ENCODE measurements at regions not wholly inside any gene's neighbourhood (a gene's known extent, or its start where the extent isn't known, plus 50 kb on each side); places are given as distances from the start of the nearest gene placed in this dataset.
A peak's percentile ranks its signal among the peaks of the same experiment; 100 is the strongest.

- peak; percentile 43 for DNase-seq (ENCODE audit: low spot score)
- peak; percentile 48 for ATAC-seq
Measured at GRCh38 chr6:106773996-106774629, 144.7 kb downstream of the QRSL1 start.

DNA sequence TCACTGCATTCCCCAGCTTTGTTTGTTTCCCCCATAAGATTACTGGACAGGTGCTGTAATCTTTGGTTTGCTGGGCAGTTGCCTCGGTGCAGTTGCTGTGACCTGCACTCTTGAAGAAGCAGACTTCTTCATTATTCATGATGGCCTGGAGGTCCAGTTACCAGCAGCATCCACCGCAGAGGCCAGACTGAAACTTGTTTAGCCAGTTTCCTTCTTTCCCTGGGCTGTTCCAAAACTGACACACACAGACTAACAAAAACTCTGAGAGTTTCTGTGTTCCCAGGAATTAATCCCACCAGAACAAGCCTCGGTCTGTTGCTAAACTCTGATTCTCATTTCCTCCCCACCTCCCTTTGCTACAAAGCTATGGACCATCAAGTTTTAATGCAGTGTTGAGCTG is 144.1 kb downstream of the QRSL1 start:
- peak; percentile 10 for ATAC-seq
- DNase-seq (ENCODE audit: low spot score): peak; percentile 33

GRCh38 chr6:106772270-106773142 is 143.1 kb downstream of the QRSL1 start:
- peak; percentile 67 for ATAC-seq
- DNase-seq (ENCODE audit: low spot score): peak; percentile 41

DNA sequence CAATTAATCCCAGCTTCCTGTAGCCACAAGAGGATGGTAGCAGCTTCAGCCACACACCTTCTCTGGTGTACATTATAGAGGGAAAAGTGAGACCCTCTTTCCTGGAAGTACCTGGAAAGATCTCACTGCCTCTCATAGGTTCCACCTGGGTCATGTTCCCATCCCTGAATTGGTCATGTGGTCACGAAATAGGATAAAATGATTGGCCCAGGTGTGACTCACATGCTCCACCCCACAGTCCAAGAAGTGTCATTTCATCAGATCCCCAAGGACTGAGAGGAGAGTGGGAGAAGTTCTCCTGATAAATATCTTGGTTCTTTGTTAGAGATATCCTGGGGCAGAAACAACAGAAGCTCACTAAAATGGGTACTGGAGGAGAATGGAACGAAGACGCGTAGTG is 142.4 kb downstream of the QRSL1 start:
- no peak for ATAC-seq
- DNase-seq (ENCODE audit: low spot score): no peak

- DNase-seq (ENCODE audit: low spot score) (no peak), ATAC-seq (no peak)
Measured at GRCh38 chr6:106770663-106771062, 141.3 kb downstream of the QRSL1 start.

GRCh38 chr6:106770081-106770480 is 140.7 kb downstream of the QRSL1 start:
- ATAC-seq (no peak), DNase-seq (ENCODE audit: low spot score) (no peak)

DNA sequence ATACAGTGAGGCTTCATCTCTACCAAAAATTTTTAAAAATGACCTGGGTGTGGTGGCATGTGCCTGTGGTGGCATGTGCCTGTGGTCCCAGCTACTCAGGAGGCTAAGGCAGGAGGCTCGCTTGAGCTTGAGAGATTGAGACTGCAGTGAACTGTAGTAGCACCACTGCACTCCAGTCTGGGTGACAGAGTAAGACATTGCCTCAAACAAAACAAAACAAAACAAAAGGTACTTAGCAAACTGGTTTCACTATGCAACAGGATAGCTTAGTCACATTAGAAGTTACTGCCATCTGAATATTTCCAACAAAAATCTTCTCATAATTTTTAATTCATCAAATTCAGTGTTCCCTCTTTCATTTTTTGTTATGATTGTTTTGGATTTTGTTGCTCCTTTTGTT is 137.9 kb downstream of the QRSL1 start:
- no peak for ATAC-seq
- DNase-seq (ENCODE audit: low spot score): no peak

GRCh38 chr6:106766201-106766600 is 136.8 kb downstream of the QRSL1 start:
- no peak for DNase-seq (ENCODE audit: low spot score)
- peak; percentile 19 for ATAC-seq

GRCh38 chr6:106765496-106765895 is 136.1 kb downstream of the QRSL1 start:
- DNase-seq (ENCODE audit: low spot score) (no peak), ATAC-seq (no peak)

DNA sequence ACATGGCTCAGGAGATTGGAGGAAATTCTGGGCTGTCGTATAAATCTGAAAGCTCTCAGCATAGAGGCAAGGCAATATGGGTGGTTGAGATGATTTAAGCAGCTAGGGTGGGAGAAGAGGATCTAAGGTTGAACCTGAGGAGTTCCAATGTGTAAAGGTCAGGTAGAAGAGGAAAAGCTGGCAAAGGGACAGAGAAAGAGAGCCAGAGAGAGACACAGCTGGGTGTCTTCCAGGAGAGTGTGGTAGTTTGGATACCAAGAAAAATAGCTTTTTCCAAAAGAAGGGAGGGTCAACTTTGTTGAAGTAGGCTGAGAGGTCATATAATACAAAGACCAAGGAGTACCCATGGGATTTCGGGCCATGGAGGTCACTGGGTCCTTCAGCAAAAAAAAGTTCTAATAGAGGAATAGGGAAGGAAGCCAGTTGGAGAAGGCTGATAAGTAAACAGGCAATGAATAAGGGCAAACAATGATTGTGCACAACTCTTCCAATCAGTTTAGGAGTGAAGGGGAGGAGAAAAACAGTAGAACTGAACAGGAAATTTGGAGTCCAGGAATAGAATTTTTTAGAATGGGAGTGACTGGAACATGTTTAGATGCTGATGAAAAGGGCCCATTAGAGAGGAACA is 135.1 kb downstream of the QRSL1 start:
- peak; percentile 82 for ATAC-seq

GRCh38 chr6:106763361-106763760 is 134.0 kb downstream of the QRSL1 start:
- no peak for DNase-seq (ENCODE audit: low spot score)
- ATAC-seq: no peak

More for the DNA sequence above, 135.1 kb downstream of the QRSL1 start:
- DNase-seq (ENCODE audit: low spot score): no peak

DNA sequence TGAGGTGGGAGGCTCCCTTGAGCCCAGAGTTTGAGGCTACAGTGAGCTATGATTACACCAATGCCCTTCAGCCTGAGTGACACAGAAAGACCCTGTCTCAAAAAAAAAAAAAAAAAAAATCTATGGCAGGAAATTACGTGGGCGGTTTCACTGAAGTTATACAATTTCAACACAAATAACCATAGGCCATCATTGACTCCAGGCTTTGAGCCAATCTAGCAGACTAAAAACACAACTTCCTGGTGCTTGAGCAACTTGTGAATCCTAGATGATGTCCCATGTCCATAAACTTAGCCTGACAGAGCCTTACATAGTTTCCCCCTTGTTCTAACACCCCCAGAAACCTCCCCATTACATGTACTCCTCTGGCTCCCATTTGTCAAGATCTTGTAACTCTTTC is 131.8 kb downstream of the QRSL1 start:
- DNase-seq (ENCODE audit: low spot score): no peak
- ATAC-seq: peak; percentile 7

DNA sequence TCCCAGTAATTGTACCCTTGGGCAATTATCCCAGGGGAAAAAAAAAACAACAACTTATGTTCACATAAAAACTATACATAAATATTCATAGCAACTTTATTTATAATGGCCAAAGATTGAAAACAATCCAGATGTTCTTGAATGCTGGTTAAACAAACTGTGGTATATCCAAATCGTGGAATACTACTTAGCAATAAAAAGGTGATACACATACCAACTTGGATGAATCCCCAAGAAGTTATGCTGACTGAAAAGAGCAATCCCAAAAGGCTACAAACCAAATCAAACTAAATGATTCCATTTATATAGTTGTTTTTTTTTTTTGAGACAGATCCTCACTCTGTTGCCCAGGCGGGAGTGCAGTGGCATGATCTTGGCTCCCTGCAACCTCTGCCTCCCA is 129.7 kb downstream of the QRSL1 start:
- no peak for DNase-seq (ENCODE audit: low spot score)
- no peak for ATAC-seq

GRCh38 chr6:106757722-106758467 is 128.5 kb downstream of the QRSL1 start:
- DNase-seq (ENCODE audit: low spot score) (no peak), ATAC-seq (peak; percentile 28)

DNA sequence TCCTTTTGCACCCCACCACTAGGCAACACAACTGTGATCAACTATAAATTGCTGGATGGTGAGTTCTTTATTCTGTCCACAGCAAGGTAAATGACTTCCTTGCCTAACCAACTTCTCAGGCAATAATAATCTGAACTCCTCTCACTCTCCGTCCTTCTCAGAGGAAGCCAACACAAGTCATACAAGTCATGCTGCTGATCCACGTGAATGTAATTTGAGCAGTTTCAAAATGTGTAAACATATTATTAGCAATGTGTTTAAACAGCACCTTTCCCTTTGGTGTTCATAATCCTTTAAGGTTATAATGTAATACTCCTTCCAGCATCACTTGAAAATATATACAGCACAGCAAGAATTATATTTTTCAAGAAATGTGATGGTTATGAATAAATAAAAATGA is 127.9 kb downstream of the QRSL1 start:
- ATAC-seq (peak; percentile 59), DNase-seq (ENCODE audit: low spot score) (no peak)

- ATAC-seq: no peak
Measured at GRCh38 chr6:106754215-106754614, 124.8 kb downstream of the QRSL1 start.

DNA sequence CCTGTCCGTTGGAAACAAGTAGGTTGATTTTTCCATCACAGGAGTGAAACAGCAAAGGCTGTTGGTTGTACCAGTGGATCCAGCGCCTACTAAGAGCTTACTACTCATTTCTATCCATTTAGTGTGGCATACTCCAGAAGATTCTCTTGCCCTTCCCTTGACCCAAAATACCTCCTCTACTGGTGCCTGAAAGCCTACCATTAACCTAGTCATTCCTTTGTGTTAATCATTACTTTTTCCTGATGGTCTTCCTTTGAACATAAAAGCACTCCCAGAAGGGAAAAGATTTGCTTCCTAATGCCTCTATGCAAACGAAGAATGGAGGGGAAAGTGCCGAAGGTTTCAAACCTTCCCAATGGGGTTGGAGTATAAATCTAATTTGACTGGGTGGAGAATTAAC is 123.3 kb downstream of the QRSL1 start:
- ATAC-seq: no peak

More at GRCh38 chr6:106754215-106754614, 124.8 kb downstream of the QRSL1 start:
- DNase-seq (ENCODE audit: low spot score): no peak

GRCh38 chr6:106751501-106752252 is 122.3 kb downstream of the QRSL1 start:
- ATAC-seq (peak; percentile 74), DNase-seq (ENCODE audit: low spot score) (no peak)

More for the DNA sequence above, 123.3 kb downstream of the QRSL1 start:
- no peak for DNase-seq (ENCODE audit: low spot score)

DNA sequence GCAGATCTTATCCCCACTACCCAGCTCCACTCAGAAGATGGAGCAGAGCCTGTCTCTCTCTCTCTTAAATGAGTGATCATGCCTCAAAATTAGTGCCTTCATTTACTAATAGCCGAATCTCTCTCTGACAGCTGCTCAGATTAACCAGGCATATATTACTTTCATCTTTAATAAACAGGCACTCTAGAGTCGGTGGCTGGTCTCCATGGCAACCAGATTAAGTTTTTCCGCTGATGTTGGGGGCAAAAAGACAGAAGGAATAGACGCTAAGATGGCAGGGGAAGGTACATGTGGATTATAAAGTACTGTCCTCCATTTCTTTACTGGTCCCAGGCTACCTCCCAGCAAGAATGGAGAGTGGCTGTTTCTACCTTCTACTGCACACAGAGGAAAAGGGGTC is 121.6 kb downstream of the QRSL1 start:
- no peak for DNase-seq (ENCODE audit: low spot score)
- no peak for ATAC-seq

DNA sequence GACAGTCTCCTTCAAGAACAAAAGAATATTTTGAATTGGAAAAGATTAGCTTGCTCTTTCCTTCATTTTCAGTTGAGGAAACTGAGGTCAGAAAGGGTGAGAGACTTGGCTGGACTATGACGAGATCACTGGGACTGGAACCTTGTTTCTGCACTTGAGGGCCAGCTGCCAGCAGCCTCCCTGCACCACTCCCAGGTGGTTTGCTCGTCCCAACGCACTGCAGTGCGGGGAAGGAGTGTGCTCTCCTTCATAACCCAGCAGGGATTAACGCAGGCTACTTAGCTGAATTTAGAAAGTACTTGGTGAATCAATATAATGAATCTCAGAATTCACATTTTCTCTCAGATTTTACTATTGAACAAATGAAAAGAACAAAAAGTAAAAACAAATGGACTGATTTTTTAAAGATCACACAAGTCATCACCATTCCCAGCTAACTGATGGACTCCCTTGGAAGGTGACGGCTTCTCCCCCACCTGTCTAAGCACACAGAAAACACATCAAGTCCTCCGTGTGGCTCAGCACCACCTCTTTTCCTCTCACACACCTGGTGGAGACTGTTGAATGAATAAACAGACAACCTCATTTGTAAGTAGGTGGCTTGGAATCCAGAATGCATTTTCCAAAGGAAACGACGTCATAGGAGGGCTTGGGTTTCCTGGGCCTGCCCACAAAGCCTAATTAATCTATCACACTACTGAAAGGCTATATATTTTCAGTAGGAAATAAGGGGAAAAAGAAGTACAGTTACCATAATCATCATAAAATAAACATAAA is 121.0 kb downstream of the QRSL1 start:
- ATAC-seq: no peak
- DNase-seq (ENCODE audit: low spot score): no peak
